H1 (cell line): ENCODE measurements at regions not wholly inside any gene's neighbourhood (a gene's known extent, or its start where the extent isn't known, plus 50 kb on each side); places are given as distances from the start of the nearest gene placed in this dataset.

ENCODE experiments used
- CTCF ChIA-PET: fragments of 300-600 bp; sonication (Branson Sonifier 250); formaldehyde crosslinking; loops from one replicate; lab custom pipeline; 2021; ENCODE audit not compliant: partially characterized antibody; lab: Charles Lee
- POLR2A ChIA-PET: fragments of 300-600 bp; sonication (Branson Sonifier 250); formaldehyde crosslinking; loops from one replicate; lab custom pipeline; 2021; ENCODE audit warnings: inconsistent platforms; ENCODE audit not compliant: partially characterized antibody; lab: Charles Lee
- DNase-seq, 2 experiments: peaks; one replicate each; pipeline versions ENCODE4 v3.0.0 to v3.0.0-alpha.2; 2010 to 2022; ENCODE audit warnings: low spot score in 2 of 2, low read depth in 1 of 2, mixed read lengths in 1 of 2
- FAIRE-seq: peaks from 2 replicates; lab custom pipeline; 2011; peaks lifted over from hg19 to GRCh38; lab: Jason Lieb, UNC
- H2AFZ ChIP-seq: 2 replicates; pipeline ENCODE4 v1.8.1; 2012; ENCODE audit warnings: low read length, inconsistent platforms
- H2AK5ac ChIP-seq: 2 replicates; pipeline ENCODE4 v1.6.1; 2013; ENCODE audit warnings: low read depth, low read length
- H2BK120ac ChIP-seq: replicated peaks from 2 replicates; pipeline ENCODE3; 2013; ENCODE audit warnings: low read depth, low read length, inconsistent platforms
- H2BK12ac ChIP-seq: 2 replicates; pipeline ENCODE4 v1.6.1; 2013; ENCODE audit warnings: low read depth, low read length
- H2BK15ac ChIP-seq: 2 replicates; pipeline ENCODE4 v1.6.1; 2013; ENCODE audit warnings: low read length
- H2BK20ac ChIP-seq: 2 replicates; pipeline ENCODE4 v1.6.1; 2013; ENCODE audit warnings: low read length
- H2BK5ac ChIP-seq: 2 replicates; pipeline ENCODE4 v1.6.1; 2013; ENCODE audit warnings: low read depth, low read length
- H3K14ac ChIP-seq: 2 replicates; pipeline ENCODE4 v1.6.1; 2013; ENCODE audit warnings: inconsistent platforms; ENCODE audit not compliant: insufficient read length
- H3K18ac ChIP-seq: 2 replicates; pipeline ENCODE4 v1.6.1; 2013; ENCODE audit warnings: low read length; ENCODE audit errors: extremely low read depth
- H3K23ac ChIP-seq: 2 replicates; pipeline ENCODE4 v1.6.1; 2013; ENCODE audit warnings: inconsistent platforms; ENCODE audit not compliant: insufficient read length
- H3K23me2 ChIP-seq: 2 replicates; pipeline ENCODE4 v1.6.1; 2013; ENCODE audit warnings: low read depth, low read length
- H3K27ac ChIP-seq: 2 replicates; pipeline ENCODE4 v1.6.1; 2011; ENCODE audit warnings: low read depth, low read length, inconsistent platforms
- H3K27me3 ChIP-seq, 4 experiments: replicated peaks in 1 of 4; 1 replicate in 1 of 4; 2 replicates in 3 of 4; pipeline versions ENCODE4 v1.6.1 to v1.8.1; 2011 to 2013; ENCODE audit warnings: low read length in 3 of 4, mild to moderate bottlenecking in 3 of 4, inconsistent platforms in 2 of 4, mixed read lengths in 2 of 4, moderate library complexity in 1 of 4; ENCODE audit not compliant: control insufficient read depth in 3 of 4, insufficient read depth in 3 of 4; ENCODE audit errors: extremely low read depth in 1 of 4
- H3K36me3 ChIP-seq, 4 experiments: 2 replicates each; pipeline versions ENCODE4 v1.6.1 to v1.8.1; 2011 to 2013; ENCODE audit warnings: mild to moderate bottlenecking in 4 of 4, low read length in 3 of 4, moderate library complexity in 2 of 4, control low read depth in 1 of 4, inconsistent platforms in 1 of 4; ENCODE audit not compliant: insufficient read depth in 4 of 4, control insufficient read depth in 2 of 4
- H3K4ac ChIP-seq: replicated peaks from 2 replicates; pipeline ENCODE3; 2013; ENCODE audit warnings: low read length, low read depth, mixed read lengths, inconsistent platforms; ENCODE audit not compliant: insufficient read length
- H3K4me1 ChIP-seq, 4 experiments: replicated peaks in 1 of 4; 1 replicate in 1 of 4; 2 replicates in 3 of 4; pipeline versions ENCODE4 v1.6.1 to v1.8.1; 2011 to 2013; ENCODE audit warnings: low read length in 3 of 4, inconsistent platforms in 2 of 4, mixed read lengths in 1 of 4; ENCODE audit not compliant: insufficient read depth in 4 of 4, control insufficient read depth in 3 of 4
- H3K4me2 ChIP-seq, 2 experiments: 2 replicates each; pipeline versions ENCODE4 v1.6.1 to v1.8.1; 2011 to 2013; ENCODE audit warnings: low read depth in 2 of 2, low read length in 2 of 2, control low read depth in 1 of 2, inconsistent platforms in 1 of 2, mild to moderate bottlenecking in 1 of 2; ENCODE audit not compliant: insufficient read depth in 1 of 2
- H3K4me3 ChIP-seq, 4 experiments: fragments of 200-600, 300-600 bp in 1 of 4; sonication (generic), shearing (Covaris generic), sonication (Bioruptor Twin) in 1 of 4; 2 replicates each; pipeline versions ENCODE4 v1.5.1 to v1.8.1; 2011 to 2016; ENCODE audit warnings: low read length in 4 of 4, low read depth in 3 of 4, control low read depth in 2 of 4, inconsistent platforms in 2 of 4, mild to moderate bottlenecking in 2 of 4, mixed read lengths in 1 of 4, moderate library complexity in 1 of 4; ENCODE audit not compliant: insufficient read depth in 2 of 4; ENCODE audit errors: extremely low read depth in 1 of 4
- H3K56ac ChIP-seq: replicated peaks from 2 replicates; pipeline ENCODE3; 2013; ENCODE audit warnings: low read depth, mild to moderate bottlenecking, mixed read lengths, low read length, inconsistent platforms; ENCODE audit not compliant: insufficient read length
- H3K79me1 ChIP-seq: 2 replicates; pipeline ENCODE4 v1.6.1; 2013; ENCODE audit warnings: low read depth, low read length, control low read depth
- H3K79me2 ChIP-seq, 2 experiments: 2 replicates each; pipeline versions ENCODE4 v1.6.1 to v1.8.1; 2012 to 2013; ENCODE audit warnings: low read length in 2 of 2, mild to moderate bottlenecking in 2 of 2, inconsistent platforms in 1 of 2; ENCODE audit not compliant: insufficient read depth in 2 of 2, control insufficient read depth in 1 of 2
- H3K9ac ChIP-seq, 4 experiments: replicated peaks in 1 of 4; 1 replicate in 1 of 4; 2 replicates in 3 of 4; pipeline versions ENCODE4 v1.6.1 to v1.8.1; 2011 to 2013; ENCODE audit warnings: low read depth in 3 of 4, low read length in 3 of 4, control low read depth in 2 of 4, mild to moderate bottlenecking in 2 of 4, moderate library complexity in 2 of 4, inconsistent platforms in 1 of 4; ENCODE audit errors: extremely low read depth in 1 of 4
- H3K9me3 ChIP-seq, 2 experiments: 2 replicates each; pipeline versions ENCODE4 v1.6.1 to v1.8.1; 2012 to 2013; ENCODE audit warnings: mild to moderate bottlenecking in 2 of 2, moderate library complexity in 2 of 2, control low read depth in 1 of 2, inconsistent platforms in 1 of 2, low read depth in 1 of 2, low read length in 1 of 2, mixed read lengths in 1 of 2; ENCODE audit not compliant: insufficient read depth in 2 of 2
- H4K20me1 ChIP-seq, 2 experiments: replicated peaks in 1 of 2; 2 replicates each; pipeline versions ENCODE3 to v1.8.1; 2011 to 2013; ENCODE audit warnings: inconsistent platforms in 2 of 2, low read length in 2 of 2, mild to moderate bottlenecking in 1 of 2; ENCODE audit not compliant: insufficient read depth in 2 of 2, control insufficient read depth in 1 of 2
- H4K5ac ChIP-seq: 2 replicates; pipeline ENCODE4 v1.6.1; 2013; ENCODE audit warnings: low read length, low read depth, mixed read lengths, inconsistent platforms; ENCODE audit not compliant: insufficient read length
- H4K8ac ChIP-seq: 2 replicates; pipeline ENCODE4 v1.8.0; 2013; ENCODE audit warnings: mild to moderate bottlenecking, moderate library complexity, low read length, inconsistent platforms; ENCODE audit not compliant: insufficient read depth; ENCODE audit errors: extremely low read depth
- H4K91ac ChIP-seq: replicated peaks from 2 replicates; pipeline ENCODE3; 2013; ENCODE audit warnings: low read length, mixed read lengths, inconsistent platforms; ENCODE audit not compliant: insufficient read length
- ASH2L ChIP-seq: fragments of 200-600, 300-600 bp; sonication (generic); IDR thresholded peaks from one replicate; pipeline ENCODE4 v1.7.1; 2017; ENCODE audit warnings: low read length
- BACH1 ChIP-seq: IDR thresholded peaks from 2 replicates; pipeline ENCODE4 v1.6.1; 2012; ENCODE audit warnings: low read length, improper control_type of control experiment
- BRCA1 ChIP-seq: IDR thresholded peaks from 2 replicates; pipeline ENCODE4 v1.6.1; 2012; ENCODE audit warnings: low read depth, low read length, improper control_type of control experiment
- CTBP2 ChIP-seq: IDR thresholded peaks from 2 replicates; pipeline ENCODE4 v1.7.0; 2011; ENCODE audit warnings: borderline replicate concordance, mild to moderate bottlenecking, moderate library complexity, mixed read lengths, low read length; ENCODE audit not compliant: insufficient read depth, insufficient read length
- GABPA ChIP-seq: IDR thresholded peaks from 2 replicates; pipeline ENCODE4 v1.6.1; 2011; ENCODE audit warnings: mild to moderate bottlenecking, low read length, moderate library complexity, borderline replicate concordance; ENCODE audit not compliant: insufficient read depth
- JUN ChIP-seq: IDR thresholded peaks from 2 replicates; pipeline ENCODE4 v1.6.1; 2011; ENCODE audit warnings: low read depth, mild to moderate bottlenecking, improper control_type of control experiment, low read length
- KDM1A ChIP-seq: fragments of 200-600, 300-600 bp; sonication (generic); IDR thresholded peaks from 2 replicates; pipeline ENCODE4 v1.7.1; 2016; ENCODE audit warnings: mild to moderate bottlenecking, low read length, borderline replicate concordance
- KDM4A ChIP-seq: IDR thresholded peaks from one replicate; pipeline ENCODE4 v1.7.1; 2012; ENCODE audit warnings: low read depth, mild to moderate bottlenecking, moderate library complexity, low read length, inconsistent platforms; ENCODE audit not compliant: severe bottlenecking
- POU5F1 ChIP-seq: IDR thresholded peaks from 2 replicates; pipeline ENCODE4 v1.6.1; 2011; ENCODE audit warnings: low read depth, mild to moderate bottlenecking, low read length, moderate library complexity
- SP2 ChIP-seq: IDR thresholded peaks from 2 replicates; pipeline ENCODE4 v1.6.1; 2012; ENCODE audit warnings: mild to moderate bottlenecking, low read length, inconsistent platforms
- SUZ12 ChIP-seq: fragments of 200-600 bp; sonication (generic); IDR thresholded peaks from 2 replicates; pipeline ENCODE4 v1.6.1; 2012; ENCODE audit warnings: mild to moderate bottlenecking, inconsistent platforms, low read length, moderate library complexity, mixed read lengths
- TAF1 ChIP-seq: IDR thresholded peaks from 2 replicates; pipeline ENCODE4 v1.6.1; 2011; ENCODE audit warnings: mild to moderate bottlenecking, low read depth, low read length
- TEAD4 ChIP-seq: IDR thresholded peaks from 2 replicates; pipeline ENCODE4 v1.6.1; 2012; ENCODE audit warnings: low read depth, low read length, inconsistent platforms, mixed read lengths
- USF2 ChIP-seq: IDR thresholded peaks from 2 replicates; pipeline ENCODE4 v1.6.1; 2011; ENCODE audit warnings: low read length, improper control_type of control experiment
- WGBS, 2 experiments: shearing (Covaris generic) in 1 of 2; methylation state at CpG; one replicate each; pipeline versions ENCODE4 v1.1.6 to v1.1.7; 2013 to 2015; ENCODE audit warnings: low lambda C conversion rate in 2 of 2, mixed read lengths in 2 of 2, inconsistent platforms in 1 of 2, low coverage in 1 of 2, missing lambda C conversion rate in 1 of 2; ENCODE audit not compliant: insufficient replicate concordance in 2 of 2, insufficient coverage in 1 of 2, insufficient read length in 1 of 2; ENCODE audit errors: extremely low coverage in 1 of 2, missing lambda C conversion rate in 1 of 2; 5-methylcytosine and 5-hydroxymethylcytosine counted together

- Histone ChIP-seq H3K4me1 (peaks cover 4 to 9% (median 7%) of the 10 kb centered on the region in 4 experiments), H3K9me3 (no peaks in the 10 kb centered on the region), H4K20me1 (no peaks in the 10 kb centered on the region), H2BK15ac (no peak overlapping the region), H2BK5ac (no peak overlapping the region), H3K27ac (no peak overlapping the region), H2AK5ac (no peak overlapping the region), H2AFZ (no peak overlapping the region), H3K79me2 (no peaks in the 10 kb centered on the region), H3K4me3 (no peak overlapping the region), H2BK20ac (no peak overlapping the region), H2BK12ac (no peak overlapping the region), H3K23me2 (no peaks in the 10 kb centered on the region), H4K5ac (no peak overlapping the region), H3K79me1 (no peaks in the 10 kb centered on the region), H3K23ac (no peak overlapping the region), H4K91ac (no peak overlapping the region), H2BK120ac (no peak overlapping the region), H3K4ac (no peak overlapping the region), H3K9ac (no peak overlapping the region), H3K27me3 (no peaks in the 10 kb centered on the region), H4K8ac (no peak overlapping the region), H3K56ac (no peak overlapping the region), H3K4me2 (no peak overlapping the region), H3K18ac (no peak overlapping the region), H3K36me3 (no peaks in the 10 kb centered on the region), H3K14ac (no peak overlapping the region)
- no peak for DNase-seq
- 95% methylated on average over 13 of the region's 13 CpGs; no CpG with 5 or more reads in 1 of the 2 experiments for WGBS, 2 experiments
- ChIA-PET POLR2A (no interaction called here), CTCF (no interaction called here)
- no peak for FAIRE-seq
- no peak for TF ChIP-seq TEAD4
- TF ChIP-seq JUN = no peak
- TF ChIP-seq BRCA1 = no peak
- TF ChIP-seq ASH2L = no peak
- TF ChIP-seq CTBP2 = no peak
- TF ChIP-seq POU5F1 = no peak
- no peak for TF ChIP-seq SUZ12
- no peak for TF ChIP-seq TAF1
- no peak for TF ChIP-seq SP2
- TF ChIP-seq USF2 = no peak
- no peak for TF ChIP-seq KDM4A
- no peak for TF ChIP-seq BACH1
- TF ChIP-seq GABPA = no peak
- no peak for TF ChIP-seq KDM1A
These were observed 548.2 kb downstream of the QKI start for GRCh38 chr6:163962627-163963117.
